Pancreas (tissue), 10 donors: ENCODE measurements at regions not wholly inside any gene's neighbourhood (a gene's known extent, or its start where the extent isn't known, plus 50 kb on each side); places are given as distances from the start of the nearest gene placed in this dataset.

Source experiments
- ATAC-seq, 4 donors: fragments of 200-7000 bp; cut with Tn5 transposase; one replicate each; pipeline versions ENCODE4 v1.8.0 to v1.9.1; 2020; ENCODE audit warnings: mild to moderate bottlenecking in 4 of 4, moderate library complexity in 4 of 4
- DNase-seq, 6 donors: peaks; one replicate each; pipeline ENCODE4 v3.0.0-alpha.2; 2020
- FAIRE-seq: peaks from 2 replicates; lab custom pipeline; 2012; peaks lifted over from hg19 to GRCh38; lab: Jason Lieb, UNC
- H3K27ac ChIP-seq, 4 donors: fragments of 200-600 bp; sonication (generic); 1 replicate in 3 of 4; 2 replicates in 1 of 4; pipeline versions ENCODE4 v1.5.0 to v1.8.0; 2020
- H3K27me3 ChIP-seq, 4 donors: fragments of 200-600 bp; one replicate each; pipeline ENCODE4 v1.8.0; 2021
- H3K36me3 ChIP-seq, 3 donors: fragments of 200-600 bp; sonication (generic) in 1 of 3; one replicate each; pipeline versions ENCODE4 v1.5.0 to v1.8.0; 2020 to 2021
- H3K4me1 ChIP-seq, 3 donors: fragments of 200-600 bp; one replicate each; pipeline ENCODE4 v1.8.0; 2021
- H3K4me3 ChIP-seq, 4 donors: fragments of 200-600 bp; sonication (generic) in 2 of 4; one replicate each; pipeline versions ENCODE4 v1.5.0 to v1.8.0; 2020 to 2021
- H3K9me3 ChIP-seq, 4 donors: fragments of 200-600 bp; one replicate each; pipeline ENCODE4 v1.8.0; 2021
- WGBS, 2 donors: extraction: QIAGEN DNeasy Blood & Tissue Kit; methylation state at CpG; one replicate each; pipeline ENCODE4 v1.1.7; 2013; 5-methylcytosine and 5-hydroxymethylcytosine counted together
- intact Hi-C, 3 donors: fragments of 100-400 bp; cut with DNase I; formaldehyde crosslinking; loops; one replicate each; pipeline versions ENCODE4 v1.11.1 to v1.14.2; 2022
- TF ChIP-seq, protein P1 (sequence below), 4 donors: fragments of 200-600 bp; sonication (generic) in 3 of 4; IDR thresholded peaks; one replicate each; pipeline versions ENCODE4 v1.5.0 to v1.8.0; 2021; ENCODE audit warnings: antibody characterized with exemption in 4 of 4
- donor health status: healthy with polysubstance abuse.
- donor health status: DM: no; HTN: no; CAD: no; lungs with moderate emphysema.
- donor health status: DM: no; HTN: no; CAD: no.
- donor health status: control.
- donor health status: control.
- donor health status: Bipolar disorder and iron deficiency.
- donor health status: DM: yes; HTN: yes; CAD: no.
- donor health status: DM: no; HTN: no; CAD: no.
- donor health status: DM: no; HTN: no; CAD: no.
- donor health status: DM: yes; HTN: yes; CAD: no.

DNA sequence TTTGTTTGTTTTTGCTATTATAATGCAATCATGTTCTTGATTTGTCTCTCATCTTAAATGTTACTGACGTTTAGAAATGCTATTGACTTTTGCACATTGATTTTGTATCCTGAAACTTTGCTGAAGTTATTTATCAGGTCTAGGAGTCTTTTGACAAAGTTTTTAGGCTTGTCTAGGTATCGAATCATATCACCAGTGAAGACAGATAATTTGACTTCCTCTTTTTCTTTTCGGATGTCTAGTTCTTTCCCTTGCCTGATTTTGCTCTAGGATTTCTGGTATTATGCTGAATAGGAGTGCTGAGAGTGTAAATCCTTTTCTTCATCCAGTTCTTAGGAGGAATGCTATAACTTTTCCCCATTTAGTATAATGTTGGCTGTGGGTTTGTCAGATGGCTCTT, 719.7 kb upstream of the BCHE start:
- Histone ChIP-seq H3K27me3 (no peaks in the 10 kb centered on the region), H3K4me3 (no peak overlapping the region), H3K36me3 (no peaks in the 10 kb centered on the region), H3K4me1 (no peaks in the 10 kb centered on the region), H3K27ac (no peak overlapping the region), H3K9me3 (no peaks in the 10 kb centered on the region)
- no peak for FAIRE-seq
- ATAC-seq = no peak
- intact Hi-C loops = no loop called here
- TF ChIP-seq, protein P1, sequence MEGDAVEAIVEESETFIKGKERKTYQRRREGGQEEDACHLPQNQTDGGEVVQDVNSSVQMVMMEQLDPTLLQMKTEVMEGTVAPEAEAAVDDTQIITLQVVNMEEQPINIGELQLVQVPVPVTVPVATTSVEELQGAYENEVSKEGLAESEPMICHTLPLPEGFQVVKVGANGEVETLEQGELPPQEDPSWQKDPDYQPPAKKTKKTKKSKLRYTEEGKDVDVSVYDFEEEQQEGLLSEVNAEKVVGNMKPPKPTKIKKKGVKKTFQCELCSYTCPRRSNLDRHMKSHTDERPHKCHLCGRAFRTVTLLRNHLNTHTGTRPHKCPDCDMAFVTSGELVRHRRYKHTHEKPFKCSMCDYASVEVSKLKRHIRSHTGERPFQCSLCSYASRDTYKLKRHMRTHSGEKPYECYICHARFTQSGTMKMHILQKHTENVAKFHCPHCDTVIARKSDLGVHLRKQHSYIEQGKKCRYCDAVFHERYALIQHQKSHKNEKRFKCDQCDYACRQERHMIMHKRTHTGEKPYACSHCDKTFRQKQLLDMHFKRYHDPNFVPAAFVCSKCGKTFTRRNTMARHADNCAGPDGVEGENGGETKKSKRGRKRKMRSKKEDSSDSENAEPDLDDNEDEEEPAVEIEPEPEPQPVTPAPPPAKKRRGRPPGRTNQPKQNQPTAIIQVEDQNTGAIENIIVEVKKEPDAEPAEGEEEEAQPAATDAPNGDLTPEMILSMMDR (IDR thresholded peaks at IDR 0.05) = no peak
- WGBS, 2 donors = 47 to 58% methylated on average over 3 of the region's 3 CpGs
- DNase-seq = no peak

DNA sequence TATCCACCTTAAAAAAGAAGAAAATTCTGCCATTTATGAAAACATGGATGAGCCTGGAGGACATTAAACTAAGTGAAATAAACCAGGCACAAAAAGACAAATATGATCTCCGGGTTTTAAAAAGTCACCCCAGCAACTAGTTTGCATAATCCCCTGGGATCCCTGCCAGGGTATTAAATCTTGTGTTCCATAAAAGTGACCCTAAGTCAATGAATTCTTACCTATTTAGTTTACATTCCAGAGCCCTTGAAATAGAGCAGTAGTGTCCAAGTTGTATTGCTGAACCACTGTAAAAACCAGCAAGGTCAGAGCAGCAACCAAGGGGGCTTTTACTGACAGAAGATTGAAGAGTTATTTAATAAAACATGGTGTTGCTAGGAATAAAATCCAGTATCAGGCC, 716.8 kb upstream of the BCHE start:
- TF ChIP-seq, protein P1 (IDR thresholded peaks at IDR 0.05) = no peak
- WGBS, 2 donors = 13 to 30% methylated on average over 1 of the region's 1 CpG
- DNase-seq (no peak), ATAC-seq (no peak), FAIRE-seq (no peak)
- no peaks in the 10 kb centered on the region for H3K4me1 ChIP-seq
- H3K27me3 ChIP-seq = no peaks in the 10 kb centered on the region
- no peak overlapping the region for H3K27ac ChIP-seq
- H3K9me3 ChIP-seq = no peaks in the 10 kb centered on the region
- no peaks in the 10 kb centered on the region for H3K36me3 ChIP-seq
- intact Hi-C loops = no loop called here
- H3K4me3 ChIP-seq = no peak overlapping the region

GRCh38 chr3:166533740-166534139, 696.5 kb upstream of the BCHE start:
- H3K9me3 ChIP-seq = no peaks in the 10 kb centered on the region
- 66 to 77% methylated on average over 2 of the region's 2 CpGs for WGBS, 2 donors
- H3K4me1 ChIP-seq = no peaks in the 10 kb centered on the region
- no peak overlapping the region for H3K4me3 ChIP-seq
- TF ChIP-seq, protein P1 (IDR thresholded peaks at IDR 0.05) = no peak
- no peaks in the 10 kb centered on the region for H3K27me3 ChIP-seq
- intact Hi-C loops = no loop called here
- FAIRE-seq = no peak
- H3K36me3 ChIP-seq = no peaks in the 10 kb centered on the region
- ATAC-seq = no peak
- no peak for DNase-seq
- H3K27ac ChIP-seq = no peak overlapping the region

- TF ChIP-seq, protein P1 (IDR thresholded peaks at IDR 0.05) = no peak
- intact Hi-C loops = no loop called here
Observed at GRCh38 chr3:166531730-166532129, 694.5 kb upstream of the BCHE start.

GRCh38 chr3:166527325-166527724, 690.1 kb upstream of the BCHE start:
- Histone ChIP-seq H3K36me3 (no peaks in the 10 kb centered on the region), H3K4me3 (no peak overlapping the region), H3K9me3 (no peaks in the 10 kb centered on the region), H3K27me3 (no peaks in the 10 kb centered on the region), H3K27ac (no peak overlapping the region), H3K4me1 (no peaks in the 10 kb centered on the region)
- FAIRE-seq (no peak), ATAC-seq (no peak), DNase-seq (no peak)
- intact Hi-C loops = no loop called here
- WGBS, 2 donors = 36 to 37% methylated on average over 2 of the region's 2 CpGs
- TF ChIP-seq, protein P1 (IDR thresholded peaks at IDR 0.05) = no peak

More at GRCh38 chr3:166531730-166532129, 694.5 kb upstream of the BCHE start:
- no peak overlapping the region for H3K4me3 ChIP-seq
- H3K4me1 ChIP-seq = no peaks in the 10 kb centered on the region
- no peak for FAIRE-seq
- no peaks in the 10 kb centered on the region for H3K9me3 ChIP-seq
- H3K27ac ChIP-seq = no peak overlapping the region
- no peaks in the 10 kb centered on the region for H3K36me3 ChIP-seq
- no peak for ATAC-seq
- no peaks in the 10 kb centered on the region for H3K27me3 ChIP-seq
- DNase-seq = no peak
